ENCODE measurements at regions not wholly inside any gene's neighbourhood (a gene's known extent, or its start where the extent isn't known, plus 50 kb on each side); places are given as distances from the start of the nearest gene placed in this dataset.

DNA sequence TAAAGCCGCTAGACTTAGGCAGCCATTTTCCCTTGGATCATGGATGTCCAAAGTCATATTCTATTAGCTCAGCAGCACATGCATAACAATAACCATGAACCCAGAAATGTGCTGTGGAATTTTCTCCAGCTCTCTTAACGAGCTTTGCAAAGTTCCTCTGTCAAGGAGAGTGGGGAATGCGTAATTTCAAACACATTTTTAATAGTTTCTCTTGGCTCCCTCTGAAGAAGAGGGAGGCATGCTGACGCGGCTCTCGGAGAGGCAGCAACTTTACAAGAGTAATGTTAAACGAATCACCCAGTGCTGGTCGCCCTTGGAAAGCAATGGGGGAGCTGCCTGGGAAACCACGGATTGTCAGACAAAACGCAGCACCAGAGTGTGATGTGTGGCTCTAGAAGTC, 114.8 kb downstream of the RAB18 start:
- TF ChIP-seq, protein P1, sequence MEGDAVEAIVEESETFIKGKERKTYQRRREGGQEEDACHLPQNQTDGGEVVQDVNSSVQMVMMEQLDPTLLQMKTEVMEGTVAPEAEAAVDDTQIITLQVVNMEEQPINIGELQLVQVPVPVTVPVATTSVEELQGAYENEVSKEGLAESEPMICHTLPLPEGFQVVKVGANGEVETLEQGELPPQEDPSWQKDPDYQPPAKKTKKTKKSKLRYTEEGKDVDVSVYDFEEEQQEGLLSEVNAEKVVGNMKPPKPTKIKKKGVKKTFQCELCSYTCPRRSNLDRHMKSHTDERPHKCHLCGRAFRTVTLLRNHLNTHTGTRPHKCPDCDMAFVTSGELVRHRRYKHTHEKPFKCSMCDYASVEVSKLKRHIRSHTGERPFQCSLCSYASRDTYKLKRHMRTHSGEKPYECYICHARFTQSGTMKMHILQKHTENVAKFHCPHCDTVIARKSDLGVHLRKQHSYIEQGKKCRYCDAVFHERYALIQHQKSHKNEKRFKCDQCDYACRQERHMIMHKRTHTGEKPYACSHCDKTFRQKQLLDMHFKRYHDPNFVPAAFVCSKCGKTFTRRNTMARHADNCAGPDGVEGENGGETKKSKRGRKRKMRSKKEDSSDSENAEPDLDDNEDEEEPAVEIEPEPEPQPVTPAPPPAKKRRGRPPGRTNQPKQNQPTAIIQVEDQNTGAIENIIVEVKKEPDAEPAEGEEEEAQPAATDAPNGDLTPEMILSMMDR (conservative IDR thresholded peaks at IDR 0.05; ENCODE audit: low read depth, low read length), result no peak
- TF ChIP-seq EZH2 (IDR thresholded peaks at IDR 0.05; ENCODE audit: borderline replicate concordance, low read depth, low read length, poor library complexity, severe bottlenecking), result no peak
